SU-DHL-6 (cell line): ENCODE measurements at regions not wholly inside any gene's neighbourhood (a gene's known extent, or its start where the extent isn't known, plus 50 kb on each side); places are given as distances from the start of the nearest gene placed in this dataset.

ENCODE experiments used
- H2AFZ ChIP-seq: fragments of 200-600 bp; sonication (generic); 2 replicates; pipeline ENCODE4 v1.6.1; 2014; ENCODE audit warnings: low read depth, mild to moderate bottlenecking, moderate library complexity, mixed read lengths, antibody characterized with exemption, low read length; ENCODE audit not compliant: severe bottlenecking
- H3F3A ChIP-seq: fragments of 200-600 bp; shearing (Covaris generic); 2 replicates; pipeline ENCODE4 v1.6.0; 2016; ENCODE audit warnings: antibody characterized with exemption, mild to moderate bottlenecking; ENCODE audit not compliant: insufficient read depth
- H3K27ac ChIP-seq: fragments of 200-600 bp; sonication (generic); 2 replicates; pipeline ENCODE4 v1.5.1; 2016; ENCODE audit warnings: low read depth, mild to moderate bottlenecking, low read length, moderate library complexity, mixed read lengths
- H3K27me3 ChIP-seq: fragments of 200-600 bp; sonication (generic), shearing (Covaris generic); 2 replicates; pipeline ENCODE4 v1.6.0; 2014; ENCODE audit warnings: mild to moderate bottlenecking, low read length
- H3K36me3 ChIP-seq: fragments of 200-600 bp; sonication (generic); 2 replicates; pipeline ENCODE4 v1.6.1; 2014; ENCODE audit warnings: mild to moderate bottlenecking, low read length, mixed read lengths
- H3K4me2 ChIP-seq: fragments of 300-600, 200-600 bp; shearing (Covaris generic), sonication (generic); 2 replicates; pipeline ENCODE4 v1.6.0; 2014; ENCODE audit warnings: low read length, low read depth, mild to moderate bottlenecking; ENCODE audit not compliant: poor library complexity, severe bottlenecking
- H3K4me3 ChIP-seq: fragments of 200-600 bp; sonication (generic); 2 replicates; pipeline ENCODE4 v1.5.1; 2014; ENCODE audit warnings: antibody characterized with exemption, low read length, mild to moderate bottlenecking, mixed read lengths; ENCODE audit not compliant: insufficient read depth, poor library complexity, severe bottlenecking
- H3K79me2 ChIP-seq: fragments of 200-600 bp; sonication (generic); 2 replicates; pipeline ENCODE4 v1.6.1; 2014; ENCODE audit warnings: mild to moderate bottlenecking, low read length, moderate library complexity; ENCODE audit not compliant: insufficient read depth
- H3K9ac ChIP-seq: fragments of 200-600 bp; sonication (generic); 2 replicates; pipeline ENCODE4 v1.7.0; 2014; ENCODE audit warnings: mild to moderate bottlenecking, low read length
- H3K9me2 ChIP-seq: fragments of 200-600 bp; sonication (generic); replicated peaks from 2 replicates; pipeline ENCODE4 v1.6.1; 2014; ENCODE audit warnings: low read length; ENCODE audit not compliant: insufficient read depth
- H3K9me3 ChIP-seq: fragments of 200-600 bp; sonication (generic); 2 replicates; pipeline ENCODE4 v1.6.1; 2014; ENCODE audit warnings: low read length, mixed read lengths; ENCODE audit not compliant: insufficient read depth
- H4K20me1 ChIP-seq: fragments of 200-600 bp; sonication (generic); 2 replicates; pipeline ENCODE4 v1.6.1; 2014; ENCODE audit warnings: low read depth, mild to moderate bottlenecking, antibody characterized with exemption, low read length, moderate library complexity, mixed read lengths
- CTCF ChIP-seq: fragments of 200-600 bp; sonication (generic); IDR thresholded peaks from one replicate; pipeline ENCODE4 v1.5.1; 2017; ENCODE audit warnings: antibody characterized with exemption, mild to moderate bottlenecking, low read length, moderate library complexity; ENCODE audit not compliant: insufficient read depth, poor library complexity, severe bottlenecking
- EZH2phosphoT487 ChIP-seq: fragments of 200-600 bp; sonication (generic), shearing (Covaris generic); conservative IDR thresholded peaks from 2 replicates; pipeline ENCODE4 v1.6.1; 2018; ENCODE audit warnings: mild to moderate bottlenecking, antibody characterized with exemption, low read length, moderate library complexity, mixed read lengths

GRCh38 chr12:13890943-13891342, 90.5 kb downstream of the GRIN2B start:
- no peaks in the 10 kb centered on the region for H3K27me3 ChIP-seq
- H3K9ac ChIP-seq, result no peak overlapping the region
- no peak overlapping the region for H3K4me3 ChIP-seq
- H3K27ac ChIP-seq, result no peak overlapping the region
- no peaks in the 10 kb centered on the region for H3K79me2 ChIP-seq
- no peaks in the 10 kb centered on the region for H3K9me3 ChIP-seq
- H3K9me2 ChIP-seq, result no peaks in the 10 kb centered on the region
- no peak overlapping the region for H2AFZ ChIP-seq
- H3F3A ChIP-seq, result no peaks in the 10 kb centered on the region
- H4K20me1 ChIP-seq, result no peaks in the 10 kb centered on the region
- H3K4me2 ChIP-seq, result no peak overlapping the region
- TF ChIP-seq EZH2phosphoT487 (no peak), CTCF (no peak)
- no peaks in the 10 kb centered on the region for H3K36me3 ChIP-seq

GRCh38 chr12:13887779-13888388, 93.5 kb downstream of the GRIN2B start:
- H3K27me3 ChIP-seq, result no peaks in the 10 kb centered on the region
- no peaks in the 10 kb centered on the region for H3F3A ChIP-seq
- no peaks in the 10 kb centered on the region for H4K20me1 ChIP-seq
- H3K27ac ChIP-seq, result no peak overlapping the region
- no peaks in the 10 kb centered on the region for H3K9me3 ChIP-seq
- H3K36me3 ChIP-seq, result no peaks in the 10 kb centered on the region
- no peak for TF ChIP-seq CTCF
- TF ChIP-seq EZH2phosphoT487, result no peak
- no peak overlapping the region for H3K4me2 ChIP-seq
- H3K4me3 ChIP-seq, result no peak overlapping the region
- no peak overlapping the region for H3K9ac ChIP-seq
- H3K79me2 ChIP-seq, result no peaks in the 10 kb centered on the region
- no peaks in the 10 kb centered on the region for H3K9me2 ChIP-seq
- H2AFZ ChIP-seq, result no peak overlapping the region

GRCh38 chr12:13882176-13882575, 99.2 kb downstream of the GRIN2B start:
- H4K20me1 ChIP-seq, result no peaks in the 10 kb centered on the region
- H2AFZ ChIP-seq, result no peak overlapping the region
- no peaks in the 10 kb centered on the region for H3K27me3 ChIP-seq
- no peaks in the 10 kb centered on the region for H3K79me2 ChIP-seq
- no peaks in the 10 kb centered on the region for H3K36me3 ChIP-seq
- no peaks in the 10 kb centered on the region for H3K9me3 ChIP-seq
- no peaks in the 10 kb centered on the region for H3F3A ChIP-seq
- no peak overlapping the region for H3K9ac ChIP-seq
- H3K9me2 ChIP-seq, result no peaks in the 10 kb centered on the region
- no peak overlapping the region for H3K27ac ChIP-seq
- TF ChIP-seq CTCF, result no peak
- no peak for TF ChIP-seq EZH2phosphoT487
- H3K4me3 ChIP-seq, result no peak overlapping the region
- no peak overlapping the region for H3K4me2 ChIP-seq

DNA sequence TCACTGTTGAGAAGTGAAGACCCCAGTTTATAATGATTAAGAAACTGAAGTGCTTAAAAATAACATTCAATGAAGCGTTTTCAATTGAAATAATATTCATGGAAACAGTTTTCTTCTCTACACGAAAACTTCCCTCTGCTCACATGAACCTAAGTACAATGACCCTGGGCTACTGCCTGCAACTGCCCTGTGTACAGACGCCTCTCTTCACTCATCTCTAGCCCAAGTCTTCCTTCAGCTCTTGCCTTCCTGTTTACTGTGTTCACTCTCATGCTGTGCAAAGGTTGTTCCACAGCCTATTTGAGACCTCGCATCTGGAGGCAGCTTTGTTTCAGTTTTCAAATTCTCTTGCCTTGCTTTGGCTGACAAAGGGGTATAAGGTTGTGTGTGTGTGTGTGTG, 100.8 kb downstream of the GRIN2B start:
- no peak overlapping the region for H3K9ac ChIP-seq
- H4K20me1 ChIP-seq, result no peaks in the 10 kb centered on the region
- H3K9me2 ChIP-seq, result no peaks in the 10 kb centered on the region
- H2AFZ ChIP-seq, result no peak overlapping the region
- H3K9me3 ChIP-seq, result no peaks in the 10 kb centered on the region
- H3K27me3 ChIP-seq, result no peaks in the 10 kb centered on the region
- no peaks in the 10 kb centered on the region for H3F3A ChIP-seq
- no peaks in the 10 kb centered on the region for H3K36me3 ChIP-seq
- H3K4me3 ChIP-seq, result no peak overlapping the region
- no peak overlapping the region for H3K4me2 ChIP-seq
- H3K27ac ChIP-seq, result no peak overlapping the region
- TF ChIP-seq EZH2phosphoT487 (no peak), CTCF (no peak)
- no peaks in the 10 kb centered on the region for H3K79me2 ChIP-seq
